ENCODE measurements at regions not wholly inside any gene's neighbourhood (a gene's known extent, or its start where the extent isn't known, plus 50 kb on each side); places are given as distances from the start of the nearest gene placed in this dataset.
A peak's percentile ranks its signal among the peaks of the same experiment; 100 is the strongest.

- TF ChIP-seq CTCF (conservative IDR thresholded peaks at IDR 0.05), result no peak
- H3K9ac ChIP-seq (ENCODE audit: extremely low read depth, low read length, poor library complexity, severe bottlenecking), result no peak overlapping the region
- peaks cover 2% of the 10 kb centered on the region for H3K4me1 ChIP-seq (ENCODE audit: control insufficient read depth, insufficient read depth, low read length)
- H3K27ac Mint-ChIP-seq, result no peak overlapping the region
- H3K27me3 ChIP-seq (ENCODE audit: control insufficient read depth, insufficient read depth, low read length, poor library complexity, severe bottlenecking), result no peaks in the 10 kb centered on the region
- 95 to 100% methylated on average over 1 to 2 of the region's 2 CpGs for WGBS, 2 experiments (ENCODE audit: insufficient coverage in 1 of 2, insufficient read length in 1 of 2)
- H3K27me3 Mint-ChIP-seq (ENCODE audit: insufficient read depth), result peaks cover 5% of the 10 kb centered on the region
- DNase-seq, result no peak
- H3K27ac ChIP-seq (ENCODE audit: low read depth, low read length), result no peak overlapping the region
- H3K4me3 ChIP-seq (ENCODE audit: low read length), result no peak overlapping the region
- H3K4me3 Mint-ChIP-seq, result no peak overlapping the region
- H3K36me3 Mint-ChIP-seq (ENCODE audit: low read depth), result no peaks in the 10 kb centered on the region
- H3K36me3 ChIP-seq (ENCODE audit: control insufficient read depth, insufficient read depth, low read length), result no peaks in the 10 kb centered on the region
- no peaks in the 10 kb centered on the region for H3K9me3 ChIP-seq (ENCODE audit: control insufficient read depth, low read length)
- H3K9me3 Mint-ChIP-seq, result no peaks in the 10 kb centered on the region
- H3K4me1 Mint-ChIP-seq, result peaks cover 17% of the 10 kb centered on the region
These were observed 610.8 kb downstream of the LMO4 start for GRCh38 chr1:87939444-87939843.

DNA sequence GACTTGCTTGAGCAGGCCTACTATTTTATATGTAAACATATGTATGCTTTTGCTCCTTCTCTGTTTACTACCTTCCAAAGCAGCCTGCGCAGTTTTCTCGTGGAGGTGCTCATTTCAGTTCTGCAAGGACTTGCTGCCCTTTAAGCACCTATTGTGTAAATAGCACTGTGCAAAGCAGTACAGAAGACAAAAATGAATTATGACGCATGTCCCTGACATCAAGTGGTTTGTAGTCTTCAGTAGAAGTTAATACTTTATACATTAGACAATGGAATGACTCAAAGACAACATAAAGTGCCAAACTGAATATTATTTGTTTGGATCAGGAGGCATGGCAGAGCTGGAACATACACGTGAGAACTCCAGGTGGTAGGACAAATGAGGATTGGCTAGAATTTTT, 611.7 kb downstream of the LMO4 start:
- no peak for DNase-seq
- H3K27ac ChIP-seq (ENCODE audit: low read depth, low read length), result no peak overlapping the region
- no peaks in the 10 kb centered on the region for H3K9me3 Mint-ChIP-seq
- H3K27me3 ChIP-seq (ENCODE audit: control insufficient read depth, insufficient read depth, low read length, poor library complexity, severe bottlenecking), result no peaks in the 10 kb centered on the region
- H3K9ac ChIP-seq (ENCODE audit: extremely low read depth, low read length, poor library complexity, severe bottlenecking), result no peak overlapping the region
- TF ChIP-seq CTCF (conservative IDR thresholded peaks at IDR 0.05), result no peak
- H3K27ac Mint-ChIP-seq, result no peak overlapping the region
- H3K4me3 Mint-ChIP-seq, result no peak overlapping the region
- H3K4me1 ChIP-seq (ENCODE audit: control insufficient read depth, insufficient read depth, low read length), result peaks cover 2% of the 10 kb centered on the region
- peaks cover 17% of the 10 kb centered on the region for H3K4me1 Mint-ChIP-seq
- H3K36me3 ChIP-seq (ENCODE audit: control insufficient read depth, insufficient read depth, low read length), result no peaks in the 10 kb centered on the region
- WGBS, 2 experiments (ENCODE audit: insufficient coverage in 1 of 2, insufficient read length in 1 of 2), result 93 to 100% methylated on average over 2 to 4 of the region's 4 CpGs
- no peaks in the 10 kb centered on the region for H3K9me3 ChIP-seq (ENCODE audit: control insufficient read depth, low read length)
- H3K27me3 Mint-ChIP-seq (ENCODE audit: insufficient read depth), result peaks cover 5% of the 10 kb centered on the region
- no peak overlapping the region for H3K4me3 ChIP-seq (ENCODE audit: low read length)
- no peaks in the 10 kb centered on the region for H3K36me3 Mint-ChIP-seq (ENCODE audit: low read depth)

DNA sequence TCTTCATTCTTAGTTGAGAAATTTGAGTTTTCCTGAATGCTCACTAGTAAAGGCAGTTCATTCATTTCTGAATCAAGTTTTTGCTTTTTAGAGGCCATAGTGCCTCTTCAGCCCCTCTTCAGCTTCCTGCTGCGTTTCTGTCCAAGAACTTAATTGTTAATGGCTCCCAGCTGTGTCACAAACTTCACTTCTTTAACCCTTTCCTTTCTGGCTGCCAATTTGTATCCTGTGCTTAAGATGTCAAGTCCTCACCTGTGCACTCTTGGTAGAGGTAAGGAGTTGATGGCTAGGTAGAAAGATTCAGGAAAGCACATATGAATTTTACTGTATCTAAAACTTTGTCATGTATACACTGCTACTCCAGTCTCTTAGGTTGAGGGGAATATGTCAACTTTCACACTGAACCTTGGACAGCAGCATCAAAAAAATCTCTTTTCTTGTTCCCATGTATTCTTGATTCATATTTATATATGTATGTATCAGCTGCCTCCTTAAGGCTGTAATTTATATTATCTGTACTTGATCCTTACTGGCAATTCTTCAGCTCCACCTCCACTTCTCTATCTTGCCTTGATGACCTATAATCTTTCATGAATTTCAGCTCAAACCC, 612.8 kb downstream of the LMO4 start:
- WGBS, 2 experiments (ENCODE audit: insufficient coverage in 1 of 2, insufficient read length in 1 of 2), result 2 to 8% methylated on average over 1 of the region's 1 CpG
- H3K36me3 Mint-ChIP-seq (ENCODE audit: low read depth), result no peaks in the 10 kb centered on the region
- H3K9me3 ChIP-seq (ENCODE audit: control insufficient read depth, low read length), result no peaks in the 10 kb centered on the region
- DNase-seq, result peak; percentile 55
- H3K9me3 Mint-ChIP-seq, result no peaks in the 10 kb centered on the region
- H3K27ac Mint-ChIP-seq, result no peak overlapping the region
- no peak overlapping the region for H3K27ac ChIP-seq (ENCODE audit: low read depth, low read length)
- no peaks in the 10 kb centered on the region for H3K36me3 ChIP-seq (ENCODE audit: control insufficient read depth, insufficient read depth, low read length)
- H3K27me3 ChIP-seq (ENCODE audit: control insufficient read depth, insufficient read depth, low read length, poor library complexity, severe bottlenecking), result no peaks in the 10 kb centered on the region
- no peak overlapping the region for H3K4me3 ChIP-seq (ENCODE audit: low read length)
- no peak for TF ChIP-seq CTCF (conservative IDR thresholded peaks at IDR 0.05)
- H3K27me3 Mint-ChIP-seq (ENCODE audit: insufficient read depth), result peaks cover 5% of the 10 kb centered on the region
- no peak overlapping the region for H3K4me3 Mint-ChIP-seq
- peaks cover 17% of the 10 kb centered on the region for H3K4me1 Mint-ChIP-seq
- peaks cover 2% of the 10 kb centered on the region for H3K4me1 ChIP-seq (ENCODE audit: control insufficient read depth, insufficient read depth, low read length)
- H3K9ac ChIP-seq (ENCODE audit: extremely low read depth, low read length, poor library complexity, severe bottlenecking), result no peak overlapping the region
